Pancreas (tissue), 10 donors: ENCODE measurements at regions not wholly inside any gene's neighbourhood (a gene's known extent, or its start where the extent isn't known, plus 50 kb on each side); places are given as distances from the start of the nearest gene placed in this dataset.

ENCODE experiments used
- ATAC-seq, 4 donors: fragments of 200-7000 bp; cut with Tn5 transposase; one replicate each; pipeline versions ENCODE4 v1.8.0 to v1.9.1; 2020; ENCODE audit warnings: mild to moderate bottlenecking in 4 of 4, moderate library complexity in 4 of 4
- DNase-seq, 6 donors: peaks; one replicate each; pipeline ENCODE4 v3.0.0-alpha.2; 2020
- FAIRE-seq: peaks from 2 replicates; lab custom pipeline; 2012; peaks lifted over from hg19 to GRCh38; lab: Jason Lieb, UNC
- H3K27ac ChIP-seq, 4 donors: fragments of 200-600 bp; sonication (generic); 1 replicate in 3 of 4; 2 replicates in 1 of 4; pipeline versions ENCODE4 v1.5.0 to v1.8.0; 2020
- H3K27me3 ChIP-seq, 4 donors: fragments of 200-600 bp; one replicate each; pipeline ENCODE4 v1.8.0; 2021
- H3K36me3 ChIP-seq, 3 donors: fragments of 200-600 bp; sonication (generic) in 1 of 3; one replicate each; pipeline versions ENCODE4 v1.5.0 to v1.8.0; 2020 to 2021
- H3K4me1 ChIP-seq, 3 donors: fragments of 200-600 bp; one replicate each; pipeline ENCODE4 v1.8.0; 2021
- H3K4me3 ChIP-seq, 4 donors: fragments of 200-600 bp; sonication (generic) in 2 of 4; one replicate each; pipeline versions ENCODE4 v1.5.0 to v1.8.0; 2020 to 2021
- H3K9me3 ChIP-seq, 4 donors: fragments of 200-600 bp; one replicate each; pipeline ENCODE4 v1.8.0; 2021
- WGBS, 2 donors: extraction: QIAGEN DNeasy Blood & Tissue Kit; methylation state at CpG; one replicate each; pipeline ENCODE4 v1.1.7; 2013; 5-methylcytosine and 5-hydroxymethylcytosine counted together
- intact Hi-C, 3 donors: fragments of 100-400 bp; cut with DNase I; formaldehyde crosslinking; loops; one replicate each; pipeline versions ENCODE4 v1.11.1 to v1.14.2; 2022
- TF ChIP-seq, protein P1 (sequence below), 4 donors: fragments of 200-600 bp; sonication (generic) in 3 of 4; IDR thresholded peaks; one replicate each; pipeline versions ENCODE4 v1.5.0 to v1.8.0; 2021; ENCODE audit warnings: antibody characterized with exemption in 4 of 4
- donor health status: healthy with polysubstance abuse.
- donor health status: DM: no; HTN: no; CAD: no; lungs with moderate emphysema.
- donor health status: DM: no; HTN: no; CAD: no.
- donor health status: control.
- donor health status: control.
- donor health status: Bipolar disorder and iron deficiency.
- donor health status: DM: yes; HTN: yes; CAD: no.
- donor health status: DM: no; HTN: no; CAD: no.
- donor health status: DM: no; HTN: no; CAD: no.
- donor health status: DM: yes; HTN: yes; CAD: no.

DNA sequence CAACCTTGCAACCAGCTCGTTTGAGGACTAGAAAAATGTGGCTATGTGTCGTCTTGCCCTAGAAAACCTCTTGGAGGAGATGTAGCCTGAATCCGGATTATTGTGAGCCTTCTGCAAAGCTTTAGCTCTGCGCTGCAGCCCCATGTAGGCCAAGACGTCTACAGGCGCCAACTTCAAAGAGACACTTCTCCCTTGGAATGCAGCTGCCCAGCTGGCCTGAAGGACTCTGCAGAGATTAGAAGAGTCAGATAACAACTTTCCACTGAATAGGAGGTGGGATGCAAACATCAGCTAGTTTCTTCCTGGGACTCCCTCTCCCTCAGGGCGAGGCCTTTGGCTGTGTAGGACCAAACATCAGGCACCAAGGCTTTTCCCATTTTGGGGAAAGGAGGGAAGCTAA lies 356.5 kb upstream of the IL12A start:
- ATAC-seq: no peak
- no peak for DNase-seq
- Histone ChIP-seq H3K27ac (no peak overlapping the region), H3K4me3 (no peak overlapping the region), H3K27me3 (no peaks in the 10 kb centered on the region), H3K9me3 (no peaks in the 10 kb centered on the region), H3K36me3 (no peaks in the 10 kb centered on the region), H3K4me1 (no peaks in the 10 kb centered on the region)
- FAIRE-seq: no peak
- 57 to 66% methylated on average over 7 of the region's 7 CpGs for WGBS, 2 donors
- intact Hi-C loops: no loop called here
- TF ChIP-seq, protein P1, sequence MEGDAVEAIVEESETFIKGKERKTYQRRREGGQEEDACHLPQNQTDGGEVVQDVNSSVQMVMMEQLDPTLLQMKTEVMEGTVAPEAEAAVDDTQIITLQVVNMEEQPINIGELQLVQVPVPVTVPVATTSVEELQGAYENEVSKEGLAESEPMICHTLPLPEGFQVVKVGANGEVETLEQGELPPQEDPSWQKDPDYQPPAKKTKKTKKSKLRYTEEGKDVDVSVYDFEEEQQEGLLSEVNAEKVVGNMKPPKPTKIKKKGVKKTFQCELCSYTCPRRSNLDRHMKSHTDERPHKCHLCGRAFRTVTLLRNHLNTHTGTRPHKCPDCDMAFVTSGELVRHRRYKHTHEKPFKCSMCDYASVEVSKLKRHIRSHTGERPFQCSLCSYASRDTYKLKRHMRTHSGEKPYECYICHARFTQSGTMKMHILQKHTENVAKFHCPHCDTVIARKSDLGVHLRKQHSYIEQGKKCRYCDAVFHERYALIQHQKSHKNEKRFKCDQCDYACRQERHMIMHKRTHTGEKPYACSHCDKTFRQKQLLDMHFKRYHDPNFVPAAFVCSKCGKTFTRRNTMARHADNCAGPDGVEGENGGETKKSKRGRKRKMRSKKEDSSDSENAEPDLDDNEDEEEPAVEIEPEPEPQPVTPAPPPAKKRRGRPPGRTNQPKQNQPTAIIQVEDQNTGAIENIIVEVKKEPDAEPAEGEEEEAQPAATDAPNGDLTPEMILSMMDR (IDR thresholded peaks at IDR 0.05): no peak

DNA sequence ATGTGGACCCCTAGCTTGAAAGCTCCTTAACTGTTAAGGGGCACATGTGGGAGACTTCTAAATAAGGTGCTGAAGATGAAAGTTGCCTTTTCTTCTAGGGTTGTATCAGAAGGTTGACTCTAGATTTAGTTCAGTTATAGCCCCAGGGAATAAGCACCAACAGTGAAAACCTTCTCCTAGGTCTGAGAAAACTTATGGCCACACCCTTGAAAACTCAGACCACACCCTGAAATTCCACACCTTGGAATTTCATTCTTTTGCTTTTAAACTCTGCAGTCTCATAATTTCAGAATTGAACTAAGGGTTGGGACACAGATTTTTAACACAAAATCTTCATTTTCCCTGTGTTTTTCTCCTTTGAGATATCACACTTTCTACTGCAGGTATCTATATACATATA lies 355.8 kb upstream of the IL12A start:
- no peak for DNase-seq
- no peak for FAIRE-seq
- Histone ChIP-seq H3K27me3 (no peaks in the 10 kb centered on the region), H3K36me3 (no peaks in the 10 kb centered on the region), H3K4me3 (no peak overlapping the region), H3K4me1 (no peaks in the 10 kb centered on the region), H3K9me3 (no peaks in the 10 kb centered on the region), H3K27ac (no peak overlapping the region)
- intact Hi-C loops: no loop called here
- ATAC-seq: no peak
- TF ChIP-seq, protein P1 (IDR thresholded peaks at IDR 0.05): no peak

DNA sequence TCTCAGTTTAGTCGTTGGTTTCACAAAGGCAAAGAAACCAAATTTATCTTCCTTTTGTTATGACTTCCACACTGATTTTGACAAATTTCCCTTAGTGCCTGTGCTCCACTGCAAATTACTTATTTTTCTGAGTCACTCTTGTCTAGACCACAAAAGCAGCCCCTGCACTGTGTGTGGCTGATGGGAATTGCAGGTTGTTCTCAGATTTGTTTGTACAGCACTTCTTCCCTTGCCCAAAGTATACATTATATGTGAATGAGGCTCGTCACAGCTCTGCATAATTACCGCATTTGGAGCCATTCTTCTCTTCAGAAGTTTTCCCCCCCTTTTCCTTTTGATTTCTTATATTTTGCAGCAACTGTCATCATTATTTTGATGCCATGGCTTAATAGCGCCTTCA lies 354.2 kb upstream of the IL12A start:
- FAIRE-seq (no peak), DNase-seq (no peak), ATAC-seq (no peak)
- intact Hi-C loops: no loop called here
- 53 to 64% methylated on average over 4 of the region's 4 CpGs for WGBS, 2 donors
- TF ChIP-seq, protein P1 (IDR thresholded peaks at IDR 0.05): no peak
- no peak overlapping the region for H3K27ac ChIP-seq
- no peaks in the 10 kb centered on the region for H3K36me3 ChIP-seq
- H3K9me3 ChIP-seq: no peaks in the 10 kb centered on the region
- no peaks in the 10 kb centered on the region for H3K27me3 ChIP-seq
- H3K4me1 ChIP-seq: no peaks in the 10 kb centered on the region
- H3K4me3 ChIP-seq: no peak overlapping the region

DNA sequence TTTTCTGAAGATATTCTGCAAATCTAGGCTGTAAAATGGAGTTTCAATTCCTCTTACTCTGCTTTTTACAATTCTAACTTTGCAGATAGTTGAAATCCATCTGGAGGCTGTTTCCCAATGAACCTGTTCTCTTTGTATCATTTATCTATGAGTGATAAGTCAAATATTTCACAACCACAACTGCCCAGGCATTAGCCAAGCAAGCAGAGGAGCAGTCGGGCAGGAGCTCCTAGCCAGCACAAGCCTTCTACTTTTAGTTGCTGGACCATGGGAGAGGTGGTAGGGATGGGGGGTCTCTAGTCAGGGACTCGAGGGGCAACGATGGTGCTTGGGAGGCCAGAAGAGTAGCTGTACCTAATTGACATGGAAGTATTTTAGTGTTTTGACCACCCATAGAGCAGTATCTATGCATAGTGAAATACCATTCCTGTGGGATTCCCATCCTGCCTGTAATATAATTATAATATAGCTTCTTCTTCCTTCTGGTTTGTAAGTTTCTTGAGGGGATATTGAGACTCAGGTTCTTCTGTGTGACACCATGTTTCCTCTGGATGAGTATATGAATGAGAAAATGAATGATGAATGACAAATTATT lies 353.5 kb upstream of the IL12A start:
- no peak for FAIRE-seq
- WGBS, 2 donors: 39 to 58% methylated on average over 3 of the region's 3 CpGs
- DNase-seq: no peak
- no peaks in the 10 kb centered on the region for H3K27me3 ChIP-seq
- TF ChIP-seq, protein P1 (IDR thresholded peaks at IDR 0.05): no peak
- no peaks in the 10 kb centered on the region for H3K36me3 ChIP-seq
- H3K27ac ChIP-seq: no peak overlapping the region
- H3K4me3 ChIP-seq: no peak overlapping the region
- intact Hi-C loops: no loop called here
- H3K9me3 ChIP-seq: no peaks in the 10 kb centered on the region
- H3K4me1 ChIP-seq: no peaks in the 10 kb centered on the region
- no peak for ATAC-seq

DNA sequence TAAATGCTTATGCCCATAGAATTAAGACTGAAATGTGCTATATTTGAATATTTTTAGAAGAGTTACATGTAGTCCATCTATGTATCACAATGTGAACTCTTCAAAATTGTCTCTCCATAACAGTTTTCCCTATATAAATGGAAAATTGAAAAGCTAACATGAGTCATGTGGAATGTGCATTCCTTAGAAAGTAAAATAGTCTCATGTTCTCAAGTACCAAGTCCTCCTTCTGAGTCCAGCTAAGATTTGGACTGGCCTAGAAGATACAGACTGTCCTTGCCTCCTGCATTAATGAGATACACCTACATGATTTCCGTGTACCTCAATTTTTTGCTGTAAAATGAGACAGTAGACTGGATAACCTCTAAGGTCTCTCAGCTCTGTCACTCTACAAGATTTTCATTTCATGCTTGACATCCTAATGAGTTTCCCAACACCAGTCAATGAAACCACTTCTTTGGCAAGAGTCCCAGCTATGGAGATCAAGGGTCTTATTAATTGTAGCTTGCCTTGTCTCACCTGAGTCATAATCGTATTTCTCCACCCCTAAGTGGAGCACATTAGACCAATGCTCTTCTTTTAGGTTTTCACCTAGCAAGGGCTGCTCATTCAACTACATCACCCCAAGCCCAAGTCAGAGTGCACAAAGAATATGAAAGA lies 350.6 kb upstream of the IL12A start:
- ATAC-seq: no peak
- 53 to 62% methylated on average over 2 of the region's 2 CpGs for WGBS, 2 donors
- FAIRE-seq: no peak
- H3K9me3 ChIP-seq: no peaks in the 10 kb centered on the region
- H3K4me3 ChIP-seq: no peak overlapping the region
- TF ChIP-seq, protein P1 (IDR thresholded peaks at IDR 0.05): no peak
- H3K27me3 ChIP-seq: no peaks in the 10 kb centered on the region
- DNase-seq: no peak
- no peak overlapping the region for H3K27ac ChIP-seq
- H3K36me3 ChIP-seq: no peaks in the 10 kb centered on the region
- intact Hi-C loops: no loop called here
- no peaks in the 10 kb centered on the region for H3K4me1 ChIP-seq
